ENCODE measurements at regions not wholly inside any gene's neighbourhood (a gene's known extent, or its start where the extent isn't known, plus 50 kb on each side); places are given as distances from the start of the nearest gene placed in this dataset.

DNA sequence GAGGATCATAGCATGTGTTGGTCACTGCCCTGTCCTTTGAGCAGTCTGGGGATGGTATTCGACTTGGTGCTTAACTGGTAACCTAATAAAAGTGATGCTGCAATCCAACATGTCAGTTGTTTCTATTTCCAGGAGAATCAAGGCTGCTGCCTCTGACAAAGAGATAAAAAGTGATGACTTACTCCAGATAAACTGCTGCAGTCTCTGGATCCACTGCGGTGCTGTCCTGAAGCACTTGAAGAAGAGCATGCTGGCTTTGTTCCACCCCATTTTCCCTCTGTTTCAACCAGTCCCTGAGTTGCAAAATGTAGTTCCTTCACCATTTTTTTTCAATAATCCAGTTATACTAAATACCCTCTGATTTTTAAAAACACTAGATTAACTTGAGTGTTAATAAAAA, 403.5 kb upstream of the ANKRD30A start:
- TF ChIP-seq CTCF (conservative IDR thresholded peaks at IDR 0.05; ENCODE audit: low read depth, low read length) (no peak), EZH2 (IDR thresholded peaks at IDR 0.05; ENCODE audit: borderline replicate concordance, low read depth, low read length, poor library complexity, severe bottlenecking) (no peak)

Data from A673 (cell line).